H1 (cell line): ENCODE measurements at regions not wholly inside any gene's neighbourhood (a gene's known extent, or its start where the extent isn't known, plus 50 kb on each side); places are given as distances from the start of the nearest gene placed in this dataset.

Experiments
- CTCF ChIA-PET: fragments of 300-600 bp; sonication (Branson Sonifier 250); formaldehyde crosslinking; loops from one replicate; lab custom pipeline; 2021; ENCODE audit not compliant: partially characterized antibody; lab: Charles Lee
- POLR2A ChIA-PET: fragments of 300-600 bp; sonication (Branson Sonifier 250); formaldehyde crosslinking; loops from one replicate; lab custom pipeline; 2021; ENCODE audit warnings: inconsistent platforms; ENCODE audit not compliant: partially characterized antibody; lab: Charles Lee
- DNase-seq, 2 experiments: peaks; one replicate each; pipeline versions ENCODE4 v3.0.0 to v3.0.0-alpha.2; 2010 to 2022; ENCODE audit warnings: low spot score in 2 of 2, low read depth in 1 of 2, mixed read lengths in 1 of 2
- FAIRE-seq: peaks from 2 replicates; lab custom pipeline; 2011; peaks lifted over from hg19 to GRCh38; lab: Jason Lieb, UNC
- H2AFZ ChIP-seq: 2 replicates; pipeline ENCODE4 v1.8.1; 2012; ENCODE audit warnings: low read length, inconsistent platforms
- H2AK5ac ChIP-seq: 2 replicates; pipeline ENCODE4 v1.6.1; 2013; ENCODE audit warnings: low read depth, low read length
- H2BK120ac ChIP-seq: replicated peaks from 2 replicates; pipeline ENCODE3; 2013; ENCODE audit warnings: low read depth, low read length, inconsistent platforms
- H2BK12ac ChIP-seq: 2 replicates; pipeline ENCODE4 v1.6.1; 2013; ENCODE audit warnings: low read depth, low read length
- H2BK15ac ChIP-seq: 2 replicates; pipeline ENCODE4 v1.6.1; 2013; ENCODE audit warnings: low read length
- H2BK20ac ChIP-seq: 2 replicates; pipeline ENCODE4 v1.6.1; 2013; ENCODE audit warnings: low read length
- H2BK5ac ChIP-seq: 2 replicates; pipeline ENCODE4 v1.6.1; 2013; ENCODE audit warnings: low read depth, low read length
- H3K14ac ChIP-seq: 2 replicates; pipeline ENCODE4 v1.6.1; 2013; ENCODE audit warnings: inconsistent platforms; ENCODE audit not compliant: insufficient read length
- H3K18ac ChIP-seq: 2 replicates; pipeline ENCODE4 v1.6.1; 2013; ENCODE audit warnings: low read length; ENCODE audit errors: extremely low read depth
- H3K23ac ChIP-seq: 2 replicates; pipeline ENCODE4 v1.6.1; 2013; ENCODE audit warnings: inconsistent platforms; ENCODE audit not compliant: insufficient read length
- H3K23me2 ChIP-seq: 2 replicates; pipeline ENCODE4 v1.6.1; 2013; ENCODE audit warnings: low read depth, low read length
- H3K27ac ChIP-seq: 2 replicates; pipeline ENCODE4 v1.6.1; 2011; ENCODE audit warnings: low read depth, low read length, inconsistent platforms
- H3K27me3 ChIP-seq, 4 experiments: replicated peaks in 1 of 4; 1 replicate in 1 of 4; 2 replicates in 3 of 4; pipeline versions ENCODE4 v1.6.1 to v1.8.1; 2011 to 2013; ENCODE audit warnings: low read length in 3 of 4, mild to moderate bottlenecking in 3 of 4, inconsistent platforms in 2 of 4, mixed read lengths in 2 of 4, moderate library complexity in 1 of 4; ENCODE audit not compliant: control insufficient read depth in 3 of 4, insufficient read depth in 3 of 4; ENCODE audit errors: extremely low read depth in 1 of 4
- H3K36me3 ChIP-seq, 4 experiments: 2 replicates each; pipeline versions ENCODE4 v1.6.1 to v1.8.1; 2011 to 2013; ENCODE audit warnings: mild to moderate bottlenecking in 4 of 4, low read length in 3 of 4, moderate library complexity in 2 of 4, control low read depth in 1 of 4, inconsistent platforms in 1 of 4; ENCODE audit not compliant: insufficient read depth in 4 of 4, control insufficient read depth in 2 of 4
- H3K4ac ChIP-seq: replicated peaks from 2 replicates; pipeline ENCODE3; 2013; ENCODE audit warnings: low read length, low read depth, mixed read lengths, inconsistent platforms; ENCODE audit not compliant: insufficient read length
- H3K4me1 ChIP-seq, 4 experiments: replicated peaks in 1 of 4; 1 replicate in 1 of 4; 2 replicates in 3 of 4; pipeline versions ENCODE4 v1.6.1 to v1.8.1; 2011 to 2013; ENCODE audit warnings: low read length in 3 of 4, inconsistent platforms in 2 of 4, mixed read lengths in 1 of 4; ENCODE audit not compliant: insufficient read depth in 4 of 4, control insufficient read depth in 3 of 4
- H3K4me2 ChIP-seq, 2 experiments: 2 replicates each; pipeline versions ENCODE4 v1.6.1 to v1.8.1; 2011 to 2013; ENCODE audit warnings: low read depth in 2 of 2, low read length in 2 of 2, control low read depth in 1 of 2, inconsistent platforms in 1 of 2, mild to moderate bottlenecking in 1 of 2; ENCODE audit not compliant: insufficient read depth in 1 of 2
- H3K4me3 ChIP-seq, 4 experiments: fragments of 200-600, 300-600 bp in 1 of 4; sonication (generic), shearing (Covaris generic), sonication (Bioruptor Twin) in 1 of 4; 2 replicates each; pipeline versions ENCODE4 v1.5.1 to v1.8.1; 2011 to 2016; ENCODE audit warnings: low read length in 4 of 4, low read depth in 3 of 4, control low read depth in 2 of 4, inconsistent platforms in 2 of 4, mild to moderate bottlenecking in 2 of 4, mixed read lengths in 1 of 4, moderate library complexity in 1 of 4; ENCODE audit not compliant: insufficient read depth in 2 of 4; ENCODE audit errors: extremely low read depth in 1 of 4
- H3K56ac ChIP-seq: replicated peaks from 2 replicates; pipeline ENCODE3; 2013; ENCODE audit warnings: low read depth, mild to moderate bottlenecking, mixed read lengths, low read length, inconsistent platforms; ENCODE audit not compliant: insufficient read length
- H3K79me1 ChIP-seq: 2 replicates; pipeline ENCODE4 v1.6.1; 2013; ENCODE audit warnings: low read depth, low read length, control low read depth
- H3K79me2 ChIP-seq, 2 experiments: 2 replicates each; pipeline versions ENCODE4 v1.6.1 to v1.8.1; 2012 to 2013; ENCODE audit warnings: low read length in 2 of 2, mild to moderate bottlenecking in 2 of 2, inconsistent platforms in 1 of 2; ENCODE audit not compliant: insufficient read depth in 2 of 2, control insufficient read depth in 1 of 2
- H3K9ac ChIP-seq, 4 experiments: replicated peaks in 1 of 4; 1 replicate in 1 of 4; 2 replicates in 3 of 4; pipeline versions ENCODE4 v1.6.1 to v1.8.1; 2011 to 2013; ENCODE audit warnings: low read depth in 3 of 4, low read length in 3 of 4, control low read depth in 2 of 4, mild to moderate bottlenecking in 2 of 4, moderate library complexity in 2 of 4, inconsistent platforms in 1 of 4; ENCODE audit errors: extremely low read depth in 1 of 4
- H3K9me3 ChIP-seq, 2 experiments: 2 replicates each; pipeline versions ENCODE4 v1.6.1 to v1.8.1; 2012 to 2013; ENCODE audit warnings: mild to moderate bottlenecking in 2 of 2, moderate library complexity in 2 of 2, control low read depth in 1 of 2, inconsistent platforms in 1 of 2, low read depth in 1 of 2, low read length in 1 of 2, mixed read lengths in 1 of 2; ENCODE audit not compliant: insufficient read depth in 2 of 2
- H4K20me1 ChIP-seq, 2 experiments: replicated peaks in 1 of 2; 2 replicates each; pipeline versions ENCODE3 to v1.8.1; 2011 to 2013; ENCODE audit warnings: inconsistent platforms in 2 of 2, low read length in 2 of 2, mild to moderate bottlenecking in 1 of 2; ENCODE audit not compliant: insufficient read depth in 2 of 2, control insufficient read depth in 1 of 2
- H4K5ac ChIP-seq: 2 replicates; pipeline ENCODE4 v1.6.1; 2013; ENCODE audit warnings: low read length, low read depth, mixed read lengths, inconsistent platforms; ENCODE audit not compliant: insufficient read length
- H4K8ac ChIP-seq: 2 replicates; pipeline ENCODE4 v1.8.0; 2013; ENCODE audit warnings: mild to moderate bottlenecking, moderate library complexity, low read length, inconsistent platforms; ENCODE audit not compliant: insufficient read depth; ENCODE audit errors: extremely low read depth
- H4K91ac ChIP-seq: replicated peaks from 2 replicates; pipeline ENCODE3; 2013; ENCODE audit warnings: low read length, mixed read lengths, inconsistent platforms; ENCODE audit not compliant: insufficient read length
- WGBS, 2 experiments: shearing (Covaris generic) in 1 of 2; methylation state at CpG; one replicate each; pipeline versions ENCODE4 v1.1.6 to v1.1.7; 2013 to 2015; ENCODE audit warnings: low lambda C conversion rate in 2 of 2, mixed read lengths in 2 of 2, inconsistent platforms in 1 of 2, low coverage in 1 of 2, missing lambda C conversion rate in 1 of 2; ENCODE audit not compliant: insufficient replicate concordance in 2 of 2, insufficient coverage in 1 of 2, insufficient read length in 1 of 2; ENCODE audit errors: extremely low coverage in 1 of 2, missing lambda C conversion rate in 1 of 2; 5-methylcytosine and 5-hydroxymethylcytosine counted together

- H3K9ac ChIP-seq, result no peak overlapping the region
- no peak overlapping the region for H2BK20ac ChIP-seq
- H2AFZ ChIP-seq, result no peak overlapping the region
- POLR2A ChIA-PET, result interaction anchor here (0.6 to 3.1 kb wide), 2 partner anchors 12 to 141 kb away, joined by 3 to 23 read pairs; no protein-coding TSS in a partner anchor
- DNase-seq (no peak), FAIRE-seq (peak; percentile 52)
- peaks cover 0 to 10% (median 4%) of the 10 kb centered on the region in 4 experiments; a peak in 3 of 7 replicates for H3K4me1 ChIP-seq
- no peak overlapping the region for H2AK5ac ChIP-seq
- no peak overlapping the region for H3K14ac ChIP-seq
- CTCF ChIA-PET, result interaction anchor here (0.6 to 2.6 kb wide), 3 partner anchors 11 to 564 kb away, joined by 3 to 7 read pairs (median 3); no protein-coding TSS in a partner anchor
- H2BK12ac ChIP-seq, result no peak overlapping the region
- H3K56ac ChIP-seq, result no peak overlapping the region
- H3K18ac ChIP-seq, result no peak overlapping the region
- peaks cover 0 to 19% (median 4%) of the 10 kb centered on the region in 4 experiments; a peak in 3 of 8 replicates for H3K36me3 ChIP-seq
- no peak overlapping the region for H3K23ac ChIP-seq
- H4K5ac ChIP-seq, result no peak overlapping the region
- H3K23me2 ChIP-seq, result peaks cover 4% of the 10 kb centered on the region; the same call in 1 of the 2 replicates
- H3K4me2 ChIP-seq, result no peak overlapping the region
- H3K79me2 ChIP-seq, result peaks cover 0 to 23% of the 10 kb centered on the region in 2 experiments; a peak in 2 of 4 replicates
- H3K79me1 ChIP-seq, result no peaks in the 10 kb centered on the region
- H4K8ac ChIP-seq, result no peak overlapping the region
- no peak overlapping the region for H3K4ac ChIP-seq
- no peak overlapping the region for H3K27ac ChIP-seq
- H2BK15ac ChIP-seq, result no peak overlapping the region
- 87% methylated on average over 2 of the region's 2 CpGs; no CpG with 5 or more reads in 1 of the 2 experiments for WGBS, 2 experiments
- H3K4me3 ChIP-seq, result no peak overlapping the region
- no peak overlapping the region for H2BK120ac ChIP-seq
- H3K27me3 ChIP-seq, result no peaks in the 10 kb centered on the region
- no peaks in the 10 kb centered on the region for H4K20me1 ChIP-seq
- 0 out of 4 replicates have a peak, but pooled peaks cover 0 to 3% of the 10 kb centered on the region in 2 experiments for H3K9me3 ChIP-seq
- H4K91ac ChIP-seq, result no peak overlapping the region
- no peak overlapping the region for H2BK5ac ChIP-seq
These were observed 1720.9 kb upstream of the AGA start for GRCh38 chr4:179163147-179163546.
